MM.1S (cell line): ENCODE measurements at regions not wholly inside any gene's neighbourhood (a gene's known extent, or its start where the extent isn't known, plus 50 kb on each side); places are given as distances from the start of the nearest gene placed in this dataset.

Experiments used
- DNase-seq: peaks from one replicate; pipeline ENCODE4 v3.0.0-alpha.2; 2015
- H2AFZ ChIP-seq: fragments of 300-600 bp; sonication (generic); 2 replicates; pipeline ENCODE4 v1.6.0; 2016; ENCODE audit warnings: antibody characterized with exemption, low read length
- H3F3A ChIP-seq: fragments of 300-600 bp; sonication (generic); 2 replicates; pipeline ENCODE4 v1.6.1; 2016; ENCODE audit warnings: mild to moderate bottlenecking, antibody characterized with exemption, low read length, moderate library complexity, mixed read lengths; ENCODE audit not compliant: insufficient read depth
- H3K27ac ChIP-seq: fragments of 300-600 bp; sonication (generic); 2 replicates; pipeline ENCODE4 v1.5.1; 2016; ENCODE audit warnings: mild to moderate bottlenecking, low read length
- H3K27me3 ChIP-seq: fragments of 300-600 bp; sonication (generic); replicated peaks from 2 replicates; pipeline ENCODE4 v1.6.0; 2016; ENCODE audit warnings: low read length; ENCODE audit not compliant: insufficient read depth
- H3K36me3 ChIP-seq: fragments of 300-600 bp; sonication (generic); replicated peaks from 2 replicates; pipeline ENCODE4 v1.6.1; 2016; ENCODE audit warnings: mild to moderate bottlenecking, low read length, mixed read lengths; ENCODE audit not compliant: insufficient read depth
- H3K4me1 ChIP-seq: fragments of 300-600 bp; sonication (generic); 2 replicates; pipeline ENCODE4 v1.6.1; 2016; ENCODE audit warnings: low read length, mixed read lengths
- H3K4me2 ChIP-seq: fragments of 300-600 bp; sonication (generic); 2 replicates; pipeline ENCODE4 v1.6.0; 2016; ENCODE audit warnings: low read depth, low read length
- H3K4me3 ChIP-seq: fragments of 300-600 bp; sonication (generic); 2 replicates; pipeline ENCODE4 v1.5.1; 2016; ENCODE audit warnings: low read length, mixed read lengths
- H3K79me2 ChIP-seq: fragments of 300-600 bp; sonication (generic); 2 replicates; pipeline ENCODE4 v1.6.1; 2016; ENCODE audit warnings: mixed run types, low read length, mixed read lengths
- H3K9ac ChIP-seq: fragments of 300-600 bp; sonication (generic); 2 replicates; pipeline ENCODE4 v1.6.1; 2016; ENCODE audit warnings: low read length, mixed read lengths
- H3K9me2 ChIP-seq: fragments of 300-600 bp; sonication (generic); replicated peaks from 2 replicates; pipeline ENCODE4 v1.6.1; 2016; ENCODE audit warnings: mild to moderate bottlenecking, low read length, mixed read lengths; ENCODE audit not compliant: insufficient read depth
- H3K9me3 ChIP-seq: fragments of 300-600 bp; sonication (generic); replicated peaks from 2 replicates; pipeline ENCODE4 v1.6.1; 2016; ENCODE audit warnings: mild to moderate bottlenecking, low read length, mixed read lengths; ENCODE audit not compliant: insufficient read depth
- H4K20me1 ChIP-seq: fragments of 300-600 bp; sonication (generic); 2 replicates; pipeline ENCODE4 v1.6.1; 2016; ENCODE audit warnings: mild to moderate bottlenecking, low read length, moderate library complexity, mixed read lengths; ENCODE audit not compliant: insufficient read depth
- EZH2 ChIP-seq: fragments of 300-600 bp; sonication (generic); optimal IDR thresholded peaks from 2 replicates; pipeline ENCODE3; 2017; ENCODE audit warnings: low read depth, mild to moderate bottlenecking, antibody characterized with exemption, low read length, mixed read lengths
- EZH2phosphoT487 ChIP-seq: fragments of 300-600 bp; sonication (generic); IDR thresholded peaks from 2 replicates; pipeline ENCODE4 v1.6.1; 2018; ENCODE audit warnings: antibody characterized with exemption, low read length
- TF ChIP-seq, protein P1 (sequence below): fragments of 300-600 bp; sonication (generic); IDR thresholded peaks from 2 replicates; pipeline ENCODE4 v1.5.1; 2016; ENCODE audit warnings: antibody characterized with exemption, low read length, mixed read lengths

DNA sequence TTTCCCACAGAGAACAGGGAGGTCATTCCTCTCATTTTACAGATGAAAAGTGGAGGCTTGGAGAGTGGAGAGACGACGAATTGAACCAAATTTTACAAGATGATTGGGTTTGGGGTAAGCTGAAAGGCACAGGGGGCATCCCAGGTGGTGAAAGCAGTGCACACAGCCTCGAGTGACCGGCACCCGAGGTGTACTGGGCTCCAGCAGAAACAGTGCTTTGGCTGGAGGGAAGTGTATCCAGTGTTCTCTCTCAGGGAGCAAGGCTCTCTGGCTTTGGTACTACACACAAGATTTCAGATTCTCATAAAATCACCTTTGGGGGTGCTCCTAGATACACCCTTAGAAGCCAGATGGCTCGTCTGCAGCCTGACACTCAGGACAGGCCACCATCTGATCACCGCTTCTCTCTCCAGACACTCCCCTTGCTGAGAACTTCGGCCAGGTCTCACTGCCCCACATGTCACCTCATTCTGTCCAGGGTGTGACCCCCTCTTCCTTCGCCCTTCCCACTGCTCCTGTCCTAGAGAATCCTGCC lies 339.6 kb downstream of the CYRIA start:
- no peaks in the 10 kb centered on the region for H3K9me2 ChIP-seq
- no peaks in the 10 kb centered on the region for H3K27me3 ChIP-seq
- H3K27ac ChIP-seq, result no peak overlapping the region
- DNase-seq, result no peak
- H3K4me2 ChIP-seq, result no peak overlapping the region
- no peaks in the 10 kb centered on the region for H3K79me2 ChIP-seq
- no peaks in the 10 kb centered on the region for H3K9me3 ChIP-seq
- H3K4me3 ChIP-seq, result no peak overlapping the region
- H3F3A ChIP-seq, result no peaks in the 10 kb centered on the region
- H2AFZ ChIP-seq, result no peak overlapping the region
- H3K36me3 ChIP-seq, result no peaks in the 10 kb centered on the region
- H3K4me1 ChIP-seq, result no peaks in the 10 kb centered on the region
- no peaks in the 10 kb centered on the region for H4K20me1 ChIP-seq
- TF ChIP-seq EZH2 (no peak), EZH2phosphoT487 (no peak)
- TF ChIP-seq, protein P1, sequence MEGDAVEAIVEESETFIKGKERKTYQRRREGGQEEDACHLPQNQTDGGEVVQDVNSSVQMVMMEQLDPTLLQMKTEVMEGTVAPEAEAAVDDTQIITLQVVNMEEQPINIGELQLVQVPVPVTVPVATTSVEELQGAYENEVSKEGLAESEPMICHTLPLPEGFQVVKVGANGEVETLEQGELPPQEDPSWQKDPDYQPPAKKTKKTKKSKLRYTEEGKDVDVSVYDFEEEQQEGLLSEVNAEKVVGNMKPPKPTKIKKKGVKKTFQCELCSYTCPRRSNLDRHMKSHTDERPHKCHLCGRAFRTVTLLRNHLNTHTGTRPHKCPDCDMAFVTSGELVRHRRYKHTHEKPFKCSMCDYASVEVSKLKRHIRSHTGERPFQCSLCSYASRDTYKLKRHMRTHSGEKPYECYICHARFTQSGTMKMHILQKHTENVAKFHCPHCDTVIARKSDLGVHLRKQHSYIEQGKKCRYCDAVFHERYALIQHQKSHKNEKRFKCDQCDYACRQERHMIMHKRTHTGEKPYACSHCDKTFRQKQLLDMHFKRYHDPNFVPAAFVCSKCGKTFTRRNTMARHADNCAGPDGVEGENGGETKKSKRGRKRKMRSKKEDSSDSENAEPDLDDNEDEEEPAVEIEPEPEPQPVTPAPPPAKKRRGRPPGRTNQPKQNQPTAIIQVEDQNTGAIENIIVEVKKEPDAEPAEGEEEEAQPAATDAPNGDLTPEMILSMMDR, result no peak
- no peak overlapping the region for H3K9ac ChIP-seq

GRCh38 chr2:16325016-16325975 lies 340.3 kb downstream of the CYRIA start:
- no peaks in the 10 kb centered on the region for H3K4me1 ChIP-seq
- TF ChIP-seq, protein P1, result no peak
- no peak for TF ChIP-seq EZH2phosphoT487
- no peak for TF ChIP-seq EZH2
- H4K20me1 ChIP-seq, result no peaks in the 10 kb centered on the region
- H3K27ac ChIP-seq, result no peak overlapping the region
- H2AFZ ChIP-seq, result no peak overlapping the region
- H3K9me3 ChIP-seq, result no peaks in the 10 kb centered on the region
- no peaks in the 10 kb centered on the region for H3F3A ChIP-seq
- DNase-seq, result no peak
- no peaks in the 10 kb centered on the region for H3K79me2 ChIP-seq
- H3K4me3 ChIP-seq, result no peak overlapping the region
- H3K36me3 ChIP-seq, result no peaks in the 10 kb centered on the region
- no peak overlapping the region for H3K9ac ChIP-seq
- no peaks in the 10 kb centered on the region for H3K9me2 ChIP-seq
- H3K27me3 ChIP-seq, result no peaks in the 10 kb centered on the region
- H3K4me2 ChIP-seq, result no peak overlapping the region

DNA sequence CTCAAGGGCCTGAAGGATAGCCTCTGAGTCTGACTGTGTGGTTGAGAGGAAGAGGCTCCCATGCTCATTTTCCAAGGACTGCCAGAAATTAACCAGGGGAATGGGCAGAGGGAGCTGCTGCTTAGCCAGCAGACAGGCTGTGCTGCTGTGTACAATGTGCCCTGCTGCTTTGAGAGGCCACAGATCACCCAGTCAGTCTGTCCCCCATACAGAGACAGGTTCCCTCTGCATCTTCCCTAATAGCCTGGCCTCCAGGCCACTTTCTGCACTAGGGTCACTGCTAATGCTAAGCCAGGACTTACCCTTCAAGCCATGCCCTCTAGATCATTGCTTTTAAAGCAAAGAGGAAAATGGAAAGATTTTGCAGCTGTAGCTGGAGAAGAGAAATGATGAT lies 341.1 kb downstream of the CYRIA start:
- no peak overlapping the region for H3K27ac ChIP-seq
- H3F3A ChIP-seq, result no peaks in the 10 kb centered on the region
- DNase-seq, result no peak
- no peak overlapping the region for H2AFZ ChIP-seq
- H3K9ac ChIP-seq, result no peak overlapping the region
- no peaks in the 10 kb centered on the region for H3K9me3 ChIP-seq
- no peaks in the 10 kb centered on the region for H3K27me3 ChIP-seq
- no peaks in the 10 kb centered on the region for H3K36me3 ChIP-seq
- H3K4me3 ChIP-seq, result no peak overlapping the region
- no peaks in the 10 kb centered on the region for H3K9me2 ChIP-seq
- no peaks in the 10 kb centered on the region for H4K20me1 ChIP-seq
- H3K79me2 ChIP-seq, result no peaks in the 10 kb centered on the region
- no peak overlapping the region for H3K4me2 ChIP-seq
- H3K4me1 ChIP-seq, result no peaks in the 10 kb centered on the region
- TF ChIP-seq EZH2 (no peak), EZH2phosphoT487 (no peak)
- TF ChIP-seq, protein P1, result no peak
